Activated CD4-positive, alpha-beta T cell treated with anti-CD3 and anti-CD28 coated beads, Interleukin-2, amount 50 U/mL, for 16 hours (primary cell): ENCODE measurements at regions not wholly inside any gene's neighbourhood (a gene's known extent, or its start where the extent isn't known, plus 50 kb on each side); places are given as distances from the start of the nearest gene placed in this dataset.
"Not testable (repeated sequence)": the region's sequence is repeated elsewhere in the genome, so short reads cannot be mapped to it uniquely, and the experiment has no call there.

Experiments used
- DNase-seq: peaks from one replicate; pipeline ENCODE4 v3.0.0-alpha.2; 2020

GRCh38 chr16:86874141-86874540 is 295.8 kb downstream of the FOXL1 start:
- DNase-seq = peak; percentile 17

DNA sequence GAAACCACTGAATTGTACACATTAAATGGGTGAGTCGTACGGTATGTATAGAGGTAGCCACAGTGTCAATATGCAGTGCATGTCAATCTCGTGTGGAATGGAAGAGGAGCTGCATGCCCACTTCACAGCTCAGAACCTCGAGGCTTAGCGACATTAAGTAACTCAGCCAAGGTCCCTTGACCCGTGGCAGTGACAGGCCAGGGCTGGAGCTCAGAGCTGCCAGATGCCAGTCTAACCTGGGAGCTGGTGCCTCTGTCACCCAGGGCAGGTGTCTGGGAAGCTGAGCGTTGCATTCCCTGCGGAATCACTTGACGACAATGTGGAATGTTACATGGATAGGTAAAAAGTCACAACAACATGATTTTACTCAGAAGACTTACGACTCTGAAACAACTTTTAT is 298.1 kb downstream of the FOXL1 start:
- no peak for DNase-seq

GRCh38 chr16:86877108-86877507 is 298.8 kb downstream of the FOXL1 start:
- DNase-seq = no peak

DNA sequence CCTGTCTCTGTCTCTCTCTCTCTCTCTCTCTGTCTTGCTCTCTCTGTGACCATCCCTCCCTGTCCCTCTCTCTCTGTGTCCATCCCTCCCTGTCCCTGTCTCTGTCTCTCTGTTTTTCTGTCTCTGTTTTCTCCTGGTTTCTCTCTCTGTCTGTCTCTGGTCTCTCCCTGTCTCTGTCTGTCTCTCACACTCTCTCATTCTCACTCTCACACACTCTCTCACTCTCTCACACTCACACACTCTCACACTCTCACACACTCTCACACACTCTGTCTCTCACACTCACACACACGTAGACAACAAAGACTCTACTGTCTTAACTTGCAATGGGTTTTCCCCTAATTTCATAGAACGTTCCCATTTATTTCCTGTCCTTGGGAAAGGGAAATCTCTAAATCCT is 299.5 kb downstream of the FOXL1 start:
- no peak for DNase-seq

DNA sequence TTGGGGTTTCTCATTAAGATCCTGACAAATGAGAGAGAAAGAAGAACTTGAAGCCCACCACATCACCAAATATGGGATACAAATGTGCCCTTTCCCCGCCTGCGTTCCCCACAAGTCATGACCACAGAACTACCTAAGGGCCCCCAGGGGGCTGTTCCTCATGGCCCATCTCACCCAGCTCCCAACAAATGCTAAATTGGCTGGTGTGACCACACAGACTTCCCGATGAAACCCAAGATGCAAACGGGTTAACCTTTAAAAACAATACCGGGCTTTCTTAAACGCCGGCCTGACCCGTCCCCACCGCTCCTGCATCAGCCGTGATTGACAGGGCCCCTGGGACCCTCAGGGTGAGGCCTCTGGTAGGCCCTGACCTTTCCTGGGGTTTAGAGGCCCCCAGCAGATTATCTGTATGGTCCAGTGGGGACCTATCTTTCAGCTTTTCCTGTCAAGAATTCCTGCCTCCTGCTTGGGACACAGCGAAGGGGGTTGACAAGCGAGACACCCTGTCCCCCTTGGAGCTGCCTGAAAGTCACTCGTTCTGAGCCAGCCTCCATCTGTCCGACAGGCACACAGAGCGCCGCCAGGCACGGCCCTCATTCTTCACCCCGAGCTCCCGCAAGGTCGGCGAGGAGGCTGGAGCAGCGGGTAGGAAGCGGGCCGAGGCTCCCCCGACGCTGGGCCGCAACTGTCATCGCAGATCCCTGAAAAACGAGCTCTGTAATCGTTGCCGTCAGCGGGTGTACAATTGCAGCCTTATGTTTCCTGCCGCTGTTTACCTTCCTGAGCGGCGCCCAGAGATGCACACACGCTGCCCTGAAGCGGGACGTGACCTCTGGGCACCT is 300.1 kb downstream of the FOXL1 start:
- no peak for DNase-seq

DNA sequence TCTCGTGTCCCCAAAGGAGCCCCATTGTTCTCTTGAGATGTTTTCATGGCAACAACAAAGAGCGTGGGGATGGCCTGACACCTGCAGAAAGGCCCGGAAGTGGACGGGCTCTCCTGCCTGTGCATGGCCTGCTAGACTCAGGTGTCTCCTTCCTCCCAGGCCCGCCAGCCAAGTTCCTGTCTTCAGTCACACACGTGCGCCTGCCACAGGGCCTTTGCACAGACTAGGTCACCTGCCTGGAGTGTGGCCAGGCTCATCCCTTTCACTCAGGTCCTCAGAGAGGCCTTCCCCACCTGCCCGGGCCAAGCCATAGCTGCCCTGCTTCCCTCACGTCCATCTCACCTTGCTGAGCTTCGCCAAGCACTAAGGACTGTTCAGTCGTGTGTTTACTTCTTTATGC is 300.9 kb downstream of the FOXL1 start:
- DNase-seq = no peak

DNA sequence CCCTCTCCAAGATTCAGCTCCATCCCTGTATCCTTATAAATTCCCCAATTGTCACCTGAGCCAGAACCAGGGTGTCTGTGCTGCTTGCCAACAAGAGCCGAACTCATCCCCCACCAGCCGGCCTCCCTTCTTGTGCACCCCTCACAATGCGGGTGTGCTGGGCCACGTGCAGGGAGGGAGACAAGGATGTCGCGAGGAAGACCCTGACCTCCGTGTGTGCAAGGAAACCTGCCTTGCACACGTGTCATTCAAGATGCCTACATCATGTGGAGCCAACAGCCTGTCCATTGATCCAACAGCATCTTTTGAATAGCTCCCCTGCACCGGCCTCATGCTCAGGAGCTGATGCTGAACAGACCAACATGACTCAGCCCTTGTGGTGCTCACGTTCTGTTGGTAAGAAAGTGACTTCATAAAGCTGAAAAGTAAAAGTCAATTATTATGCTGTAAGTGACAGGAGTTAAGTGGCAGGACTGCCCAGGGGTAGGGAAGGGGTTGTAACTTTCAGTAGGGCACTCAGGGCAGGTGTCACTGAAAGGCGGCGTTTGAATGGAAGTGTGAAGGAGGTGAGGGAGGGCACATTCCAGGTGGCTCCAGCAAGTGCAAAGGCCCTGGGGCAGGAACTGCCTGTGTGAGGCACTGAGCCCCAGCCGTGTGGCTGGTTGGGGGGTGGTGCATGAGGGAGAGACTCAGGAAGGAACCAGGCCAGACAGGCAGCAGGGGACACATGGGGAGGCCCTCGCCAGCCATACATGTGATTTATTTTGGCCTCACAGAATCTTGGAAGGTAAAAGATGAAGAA is 302.2 kb downstream of the FOXL1 start:
- DNase-seq = no peak

DNA sequence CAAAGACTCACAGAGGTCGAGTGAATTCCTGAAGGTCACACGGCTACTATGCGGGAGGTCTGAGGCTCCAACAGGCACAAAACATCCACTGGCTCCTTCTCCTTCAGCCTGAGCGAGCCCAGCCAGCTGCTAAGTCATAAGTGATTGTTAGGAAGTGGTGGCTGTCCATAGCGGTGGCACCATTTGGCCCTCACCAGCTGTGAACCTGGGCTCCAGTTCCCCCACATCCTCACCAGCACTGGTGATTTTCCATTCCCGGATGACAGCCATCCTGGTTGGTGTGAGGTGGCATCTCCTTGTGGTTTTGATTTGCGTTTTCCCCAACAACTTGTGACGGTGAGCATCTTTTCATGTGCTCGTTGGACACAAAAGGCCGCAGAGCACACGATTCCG is 302.8 kb downstream of the FOXL1 start:
- DNase-seq = no peak

DNA sequence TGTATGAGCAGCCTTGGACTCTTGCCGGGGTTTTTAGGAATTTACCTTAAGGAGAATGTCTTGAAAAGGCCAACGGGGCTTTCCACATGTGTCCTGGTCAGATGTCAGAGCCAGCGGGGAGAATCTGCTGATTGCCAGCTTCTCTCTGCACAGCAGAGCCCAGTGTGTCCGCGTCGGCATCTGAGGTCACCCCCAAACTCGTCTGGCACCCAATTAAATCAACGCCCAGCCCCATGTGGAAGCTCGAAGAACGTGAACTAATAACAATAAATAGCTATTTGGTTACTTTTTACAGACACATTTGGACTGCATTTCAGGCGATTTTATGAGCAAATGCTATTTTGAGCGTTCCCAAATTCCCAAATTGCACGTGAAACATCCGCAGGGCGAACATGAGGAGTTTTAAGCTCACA is 303.5 kb downstream of the FOXL1 start:
- no peak for DNase-seq

DNA sequence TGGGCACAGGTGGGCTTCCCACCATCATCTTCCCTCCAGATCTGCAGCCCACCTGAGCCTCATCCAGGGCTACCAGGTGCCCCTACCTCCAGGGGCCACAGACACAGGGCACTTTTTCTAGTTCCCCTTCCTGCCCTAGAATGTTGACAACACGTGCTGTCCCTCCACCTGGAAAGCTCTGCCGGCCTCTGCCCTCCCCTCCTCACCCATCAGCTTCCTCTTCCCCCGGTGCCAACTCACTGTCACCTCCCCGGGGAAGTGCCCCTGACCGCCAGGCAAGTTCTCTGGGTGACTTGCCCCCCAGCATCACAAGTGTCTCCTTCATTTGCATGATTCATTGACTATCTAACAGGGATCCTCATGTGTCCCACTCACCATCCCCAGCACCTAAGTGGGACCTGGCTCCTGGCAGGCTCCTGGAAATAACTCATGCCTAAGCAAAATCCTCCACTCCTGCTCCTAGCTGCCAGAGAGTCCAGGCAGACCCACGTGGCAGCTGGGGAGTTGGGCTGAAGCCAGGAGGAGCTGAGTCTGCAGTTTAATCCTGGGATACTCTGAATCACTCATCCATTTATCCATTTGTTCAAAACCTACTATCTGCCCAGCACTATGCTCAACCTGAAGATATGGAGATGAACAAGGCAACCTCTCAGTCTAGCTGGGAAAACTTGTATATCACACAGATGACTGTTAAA is 304.4 kb downstream of the FOXL1 start:
- DNase-seq = no peak

DNA sequence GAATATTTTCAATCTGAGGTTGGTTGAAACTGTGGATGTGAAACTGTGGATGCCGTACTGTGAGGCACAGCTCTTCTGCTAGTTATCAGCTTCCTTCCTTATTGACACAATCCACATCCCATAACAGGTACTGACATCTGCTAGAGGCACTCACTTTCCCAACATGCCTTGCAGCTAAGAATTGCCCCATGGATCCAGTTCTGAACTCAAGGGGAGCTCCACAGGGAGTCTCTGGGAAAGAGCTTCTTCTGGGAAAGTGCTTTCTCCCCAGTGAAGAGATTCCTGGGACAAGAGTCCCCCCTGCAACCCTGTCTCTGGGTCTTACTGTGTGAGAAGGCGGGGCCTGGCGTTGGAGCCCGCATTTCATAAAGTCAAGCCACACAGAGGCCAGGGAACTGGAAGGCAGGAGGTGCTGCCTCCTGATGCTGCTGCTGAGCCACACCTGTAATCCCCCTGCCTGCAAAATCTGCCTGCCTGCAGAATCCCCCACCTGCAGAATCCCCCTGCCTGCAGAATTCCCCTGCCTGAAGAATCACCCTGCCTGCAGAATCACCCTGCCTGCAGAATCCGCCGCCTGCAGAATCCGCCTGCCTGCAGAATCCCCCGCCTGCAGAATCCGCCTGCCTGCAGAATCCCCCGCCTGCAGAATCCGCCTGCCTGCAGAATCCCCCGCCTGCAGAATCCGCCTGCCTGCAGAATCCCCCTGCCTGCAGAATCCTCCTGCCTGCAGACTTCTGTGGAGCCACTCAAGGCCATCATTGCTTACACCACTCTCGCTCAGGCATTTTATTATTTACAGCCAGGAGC is 305.4 kb downstream of the FOXL1 start:
- no peak for DNase-seq

GRCh38 chr16:86884390-86884650 is 306.0 kb downstream of the FOXL1 start:
- DNase-seq = no peak

GRCh38 chr16:86885139-86885538 is 306.8 kb downstream of the FOXL1 start:
- DNase-seq = no peak

GRCh38 chr16:86886651-86887050 is 308.3 kb downstream of the FOXL1 start:
- DNase-seq = no peak

DNA sequence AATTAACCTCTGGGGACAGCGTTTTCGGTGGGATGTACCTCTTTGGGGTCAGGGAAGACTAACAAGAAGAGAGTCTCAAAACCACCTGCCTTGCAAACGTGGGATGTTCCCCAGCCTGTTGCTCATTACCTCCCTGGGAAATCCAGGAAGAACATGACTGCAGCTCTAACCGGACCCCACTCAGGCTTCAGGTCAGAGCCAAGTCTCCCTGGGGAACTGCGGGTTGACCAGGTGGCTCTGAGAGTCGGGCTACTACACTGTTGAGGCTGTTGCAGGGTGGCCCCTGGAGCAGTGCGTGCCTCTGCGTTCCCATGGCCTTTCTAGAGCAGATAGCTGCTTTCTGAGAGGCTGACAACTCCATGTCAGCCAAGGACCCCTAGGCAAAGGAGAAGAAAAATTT is 309.1 kb downstream of the FOXL1 start:
- DNase-seq = no peak

GRCh38 chr16:86888231-86889053 is 310.1 kb downstream of the FOXL1 start:
- no peak for DNase-seq

DNA sequence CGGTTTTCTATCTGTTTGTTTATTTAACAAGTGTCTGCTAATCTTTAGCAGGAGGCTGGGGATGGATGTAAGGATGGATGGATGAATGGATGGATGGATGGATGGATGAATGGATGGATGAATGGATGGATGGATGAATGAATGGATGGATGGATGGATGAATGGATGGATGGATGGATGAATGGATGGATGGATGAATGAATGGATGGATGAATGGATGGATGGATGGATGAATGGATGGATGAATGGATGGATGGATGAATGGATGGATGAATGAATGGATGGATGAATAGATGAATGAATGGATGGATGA is 310.7 kb downstream of the FOXL1 start:
- not testable (repeated sequence) for DNase-seq

DNA sequence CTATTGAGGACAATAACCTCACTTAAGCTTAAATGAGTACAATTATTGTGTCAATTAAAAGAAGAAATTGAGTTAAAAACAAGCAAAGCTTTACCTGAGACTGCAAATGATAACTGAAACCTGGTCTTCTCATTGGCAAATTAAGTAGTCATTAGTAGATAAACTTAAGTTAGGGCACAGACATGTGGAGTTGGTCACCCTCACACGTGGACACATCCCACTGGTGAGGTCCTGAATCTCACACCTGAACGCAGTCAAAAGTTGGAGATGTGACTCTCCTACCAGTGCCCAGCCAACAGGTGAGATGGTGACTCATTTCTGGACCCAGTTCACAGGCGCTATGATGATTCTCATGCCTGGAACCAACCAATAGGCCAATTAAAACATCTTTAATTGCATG is 311.6 kb downstream of the FOXL1 start:
- DNase-seq = no peak

GRCh38 chr16:86891121-86891520 is 312.8 kb downstream of the FOXL1 start:
- DNase-seq = no peak

DNA sequence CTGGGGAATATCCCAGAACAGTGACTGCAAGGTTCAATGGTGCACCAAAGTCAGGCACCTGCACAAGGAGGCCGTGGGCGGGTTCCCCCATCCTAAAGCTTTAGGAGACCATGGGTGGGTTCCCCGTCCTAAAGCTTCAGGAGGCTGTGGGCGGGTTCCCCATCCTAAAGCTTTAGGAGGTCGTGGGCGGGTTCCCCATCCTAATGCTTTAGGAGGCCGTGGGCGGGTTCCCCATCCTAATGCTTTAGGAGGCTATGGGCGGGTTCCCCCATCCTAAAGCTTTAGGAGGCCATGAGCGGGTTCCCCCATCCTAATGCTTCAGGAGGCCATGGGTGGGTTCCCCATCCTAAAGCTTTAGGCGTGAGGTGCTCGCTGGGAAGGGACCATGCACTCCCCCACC is 313.3 kb downstream of the FOXL1 start:
- DNase-seq = no peak

DNA sequence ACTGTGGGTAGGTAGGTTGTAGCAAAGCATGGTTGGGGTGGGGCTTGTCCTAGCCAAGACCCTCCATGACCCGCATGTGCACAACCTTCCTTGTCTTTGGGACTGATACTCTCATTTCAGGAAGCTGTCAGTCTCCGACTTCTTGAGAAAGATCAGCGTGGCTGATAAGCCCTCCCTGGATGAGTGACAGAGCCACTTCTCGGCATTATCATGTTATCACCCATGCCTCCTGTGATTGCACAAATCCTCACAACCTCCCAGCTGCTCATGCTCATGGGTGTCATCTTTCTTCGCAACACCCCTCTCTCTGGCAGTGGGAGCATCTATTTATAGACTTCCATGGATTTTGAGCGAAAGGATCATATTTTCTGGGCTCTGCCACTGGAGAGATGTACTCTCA is 314.2 kb downstream of the FOXL1 start:
- no peak for DNase-seq

GRCh38 chr16:86893506-86893905 is 315.2 kb downstream of the FOXL1 start:
- DNase-seq = no peak
